Endothelial cell of umbilical vein (primary cell): ENCODE measurements at regions not wholly inside any gene's neighbourhood (a gene's known extent, or its start where the extent isn't known, plus 50 kb on each side); places are given as distances from the start of the nearest gene placed in this dataset.
"Not testable (repeated sequence)": the region's sequence is repeated elsewhere in the genome, so short reads cannot be mapped to it uniquely, and the experiment has no call there.

Source experiments
- BruUV-seq: library from RNA; stranded (reverse); fragments of 400-500 nt; replicated peaks from 2 replicates; lab custom pipeline; 2021; lab: Mats Ljungman, UMichigan
- CTCF ChIA-PET: fragments of 300-600, 350-600 bp; sonication (Branson Sonifier 250); formaldehyde crosslinking; loops from one replicate; lab custom pipeline; 2021; ENCODE audit warnings: antibody characterized with exemption, inconsistent platforms; lab: Charles Lee
- POLR2A ChIA-PET: fragments of 300-600, 350-600 bp; sonication (Branson Sonifier 250); formaldehyde crosslinking; loops from one replicate; lab custom pipeline; 2021; ENCODE audit warnings: antibody characterized with exemption, inconsistent platforms; lab: Charles Lee
- DNase-seq: peaks from one replicate; pipeline ENCODE4 v3.0.0-alpha.2; 2011; ENCODE audit warnings: low read depth, low spot score
- FAIRE-seq: peaks from 2 replicates; lab custom pipeline; 2011; peaks lifted over from hg19 to GRCh38; lab: Jason Lieb, UNC
- H2AFZ ChIP-seq: 2 replicates; pipeline ENCODE4 v1.6.0; 2012; ENCODE audit warnings: low read depth, low read length, control low read depth, inconsistent platforms
- H3K27ac ChIP-seq: 2 replicates; pipeline ENCODE4 v1.5.1; 2011; ENCODE audit warnings: low read depth, mild to moderate bottlenecking, control low read depth, low read length, moderate library complexity; ENCODE audit not compliant: insufficient read depth
- H3K27me3 ChIP-seq, 2 experiments: 2 replicates each; pipeline versions ENCODE4 v1.6.0 to v1.6.1; 2011; ENCODE audit warnings: low read length in 2 of 2, mixed read lengths in 1 of 2; ENCODE audit not compliant: control insufficient read depth in 2 of 2, insufficient read depth in 2 of 2
- H3K36me3 ChIP-seq, 2 experiments: 2 replicates in 1 of 2; 3 replicates in 1 of 2; pipeline ENCODE4 v1.5.1; 2011; ENCODE audit warnings: low read length in 2 of 2, mild to moderate bottlenecking in 1 of 2, moderate library complexity in 1 of 2; ENCODE audit not compliant: control insufficient read depth in 2 of 2, insufficient read depth in 2 of 2; ENCODE audit errors: extremely low read depth in 1 of 2
- H3K4me1 ChIP-seq: 3 replicates; pipeline ENCODE4 v1.5.1; 2011; ENCODE audit warnings: mild to moderate bottlenecking, low read length; ENCODE audit not compliant: control insufficient read depth, insufficient read depth; ENCODE audit errors: extremely low read depth
- H3K4me2 ChIP-seq: 2 replicates; pipeline ENCODE4 v1.6.1; 2011; ENCODE audit warnings: low read length, control low read depth, mixed read lengths; ENCODE audit not compliant: insufficient read depth
- H3K4me3 ChIP-seq, 3 experiments: fragments of 200-600 bp in 1 of 3; sonication (generic), shearing (Covaris generic) in 1 of 3; replicated peaks in 1 of 3; 2 replicates each; pipeline ENCODE4 v1.5.1; 2011 to 2016; ENCODE audit warnings: control low read depth in 3 of 3, low read length in 3 of 3, mild to moderate bottlenecking in 2 of 3, inconsistent platforms in 1 of 3, low read depth in 1 of 3, moderate library complexity in 1 of 3; ENCODE audit not compliant: insufficient read depth in 1 of 3
- H3K79me2 ChIP-seq: 2 replicates; pipeline ENCODE4 v1.6.0; 2012; ENCODE audit warnings: low read length, inconsistent platforms; ENCODE audit not compliant: control insufficient read depth, insufficient read depth
- H3K9ac ChIP-seq: replicated peaks from 2 replicates; pipeline ENCODE3; 2011; ENCODE audit warnings: low read length, control low read depth; ENCODE audit not compliant: insufficient read depth; ENCODE audit errors: extremely low read depth
- H3K9me1 ChIP-seq: replicated peaks from 3 replicates; pipeline ENCODE4 v1.6.0; 2011; ENCODE audit warnings: mild to moderate bottlenecking, low read length; ENCODE audit not compliant: control insufficient read depth, insufficient read depth; ENCODE audit errors: extremely low read depth
- H3K9me3 ChIP-seq: replicated peaks from 2 replicates; pipeline ENCODE4 v1.5.1; 2012; ENCODE audit warnings: low read length, inconsistent platforms; ENCODE audit not compliant: control insufficient read depth, insufficient read depth
- H4K20me1 ChIP-seq: replicated peaks from 2 replicates; pipeline ENCODE3; 2011; ENCODE audit warnings: mild to moderate bottlenecking, low read length; ENCODE audit not compliant: control insufficient read depth, insufficient read depth; ENCODE audit errors: extremely low read depth
- EZH2 ChIP-seq: IDR thresholded peaks from 2 replicates; pipeline ENCODE4 v1.6.1; 2012; ENCODE audit warnings: borderline replicate concordance, low read depth, mild to moderate bottlenecking, moderate library complexity, low read length, inconsistent platforms; ENCODE audit not compliant: severe bottlenecking
- FOS ChIP-seq: IDR thresholded peaks from 2 replicates; pipeline ENCODE4 v1.6.1; 2011; ENCODE audit warnings: mild to moderate bottlenecking, low read length, moderate library complexity, borderline replicate concordance; ENCODE audit not compliant: insufficient read depth
- MAX ChIP-seq: IDR thresholded peaks from 2 replicates; pipeline ENCODE4 v1.6.1; 2011; ENCODE audit not compliant: insufficient read depth, insufficient read length
- MYC ChIP-seq: IDR thresholded peaks from one replicate; pipeline ENCODE4 v1.6.1; 2011; ENCODE audit warnings: mild to moderate bottlenecking, low read depth, low read length
- POLR2A ChIP-seq: IDR thresholded peaks from 2 replicates; pipeline ENCODE4 v1.6.1; 2012; ENCODE audit warnings: low read depth, mild to moderate bottlenecking, control low read depth, low read length
- POLR2AphosphoS5 ChIP-seq: IDR thresholded peaks from 2 replicates; pipeline ENCODE4 v1.6.1; 2012; ENCODE audit warnings: low read depth, mild to moderate bottlenecking, control low read depth, low read length, moderate library complexity; ENCODE audit not compliant: insufficient read depth
- dilution Hi-C: fragments of 300-500 bp; cut with MboI; formaldehyde crosslinking; loops from one replicate; pipeline ENCODE4 v1.15.0; 2019; ENCODE audit warnings: low sequenced_read_pairs; ENCODE audit not compliant: extremely low pct_ligation_motif_present
- intact Hi-C: fragments of 100-400 bp; cut with micrococcal nuclease; formaldehyde crosslinking; loops from one replicate; pipeline ENCODE4 v1.10.0; 2022
- TF ChIP-seq, protein P1 (sequence below), 2 donors: IDR thresholded peaks; 1 replicate in 1 of 2; 2 replicates in 1 of 2; pipeline ENCODE4 v1.5.1; 2011; ENCODE audit warnings: low read length in 2 of 2, mild to moderate bottlenecking in 2 of 2, moderate library complexity in 2 of 2, control low read depth in 1 of 2, inconsistent platforms in 1 of 2, low read depth in 1 of 2; ENCODE audit not compliant: insufficient read depth in 1 of 2; ENCODE audit errors: extremely low read depth in 1 of 2

DNA sequence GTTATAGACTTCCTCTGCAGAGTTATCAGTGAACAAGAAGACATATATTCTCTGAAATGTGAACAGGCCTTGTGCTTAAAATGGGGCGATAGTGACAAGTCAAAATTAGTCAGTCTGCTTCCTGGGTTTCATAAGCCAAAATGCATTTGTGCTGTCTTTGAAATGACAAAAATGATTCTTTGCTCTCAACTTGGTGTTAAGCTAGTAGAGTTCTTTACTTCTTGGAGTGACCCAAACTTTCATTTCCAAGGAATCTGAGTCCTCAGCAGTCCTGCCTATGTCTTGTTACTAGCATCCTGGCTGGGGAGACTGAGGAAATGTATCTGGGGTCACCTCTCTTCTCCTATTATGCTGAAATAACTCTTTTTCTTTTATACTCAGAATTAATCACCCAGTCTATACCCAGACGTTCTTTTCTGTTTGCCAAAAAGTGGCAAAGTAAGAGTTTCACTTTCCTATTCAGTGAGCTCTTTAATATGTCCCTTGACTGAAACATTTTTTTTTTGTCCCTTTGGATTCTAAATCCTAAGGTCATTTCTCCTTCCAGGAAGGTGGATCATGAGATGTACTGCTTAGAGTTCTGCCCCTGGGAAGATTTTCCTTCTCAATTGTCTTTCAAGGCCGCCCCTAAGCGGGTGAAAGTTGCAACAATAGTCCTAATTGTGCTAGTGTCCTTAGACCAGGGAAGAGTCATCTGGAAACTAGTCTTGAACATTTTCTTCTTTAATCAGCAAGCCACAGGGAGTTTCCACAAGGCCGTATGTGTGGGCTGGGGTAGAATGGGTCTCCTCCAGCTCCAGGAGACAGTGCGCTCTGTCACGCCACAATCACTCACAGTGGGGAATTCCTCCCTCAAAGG is 53.0 kb upstream of the RDX start:
- Histone ChIP-seq H3K4me3 (no peak overlapping the region), H3K27ac (no peak overlapping the region), H3K9me1 (no peaks in the 10 kb centered on the region), H3K9ac (no peak overlapping the region), H2AFZ (no peak overlapping the region), H4K20me1 (no peaks in the 10 kb centered on the region), H3K4me2 (no peak overlapping the region), H3K79me2 (no peaks in the 10 kb centered on the region), H3K4me1 (peaks cover 6% of the 10 kb centered on the region), H3K27me3 (no peaks in the 10 kb centered on the region), H3K9me3 (no peaks in the 10 kb centered on the region), H3K36me3 (no peaks in the 10 kb centered on the region)
- BruUV-seq, result no TSS peak
- dilution Hi-C loops, result no loop called here
- DNase-seq, result no peak
- CTCF ChIA-PET, result interaction anchor here (1.3 to 1.4 kb wide), 2 partner anchors 13 to 32 kb away, joined by 3 to 4 read pairs; no protein-coding TSS in a partner anchor
- TF ChIP-seq POLR2AphosphoS5, result no peak
- TF ChIP-seq, protein P1, sequence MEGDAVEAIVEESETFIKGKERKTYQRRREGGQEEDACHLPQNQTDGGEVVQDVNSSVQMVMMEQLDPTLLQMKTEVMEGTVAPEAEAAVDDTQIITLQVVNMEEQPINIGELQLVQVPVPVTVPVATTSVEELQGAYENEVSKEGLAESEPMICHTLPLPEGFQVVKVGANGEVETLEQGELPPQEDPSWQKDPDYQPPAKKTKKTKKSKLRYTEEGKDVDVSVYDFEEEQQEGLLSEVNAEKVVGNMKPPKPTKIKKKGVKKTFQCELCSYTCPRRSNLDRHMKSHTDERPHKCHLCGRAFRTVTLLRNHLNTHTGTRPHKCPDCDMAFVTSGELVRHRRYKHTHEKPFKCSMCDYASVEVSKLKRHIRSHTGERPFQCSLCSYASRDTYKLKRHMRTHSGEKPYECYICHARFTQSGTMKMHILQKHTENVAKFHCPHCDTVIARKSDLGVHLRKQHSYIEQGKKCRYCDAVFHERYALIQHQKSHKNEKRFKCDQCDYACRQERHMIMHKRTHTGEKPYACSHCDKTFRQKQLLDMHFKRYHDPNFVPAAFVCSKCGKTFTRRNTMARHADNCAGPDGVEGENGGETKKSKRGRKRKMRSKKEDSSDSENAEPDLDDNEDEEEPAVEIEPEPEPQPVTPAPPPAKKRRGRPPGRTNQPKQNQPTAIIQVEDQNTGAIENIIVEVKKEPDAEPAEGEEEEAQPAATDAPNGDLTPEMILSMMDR (IDR thresholded peaks at IDR 0.05; ENCODE audit: extremely low read depth in 1 of 2, insufficient read depth in 1 of 2, low read depth in 1 of 2, low read length in 2 of 2), result no peak
- no peak for TF ChIP-seq MYC
- no peak for TF ChIP-seq POLR2A
- TF ChIP-seq MAX, result no peak
- TF ChIP-seq FOS, result no peak
- no peak for TF ChIP-seq EZH2
- FAIRE-seq, result no peak
- intact Hi-C loops, result loop anchor here (2.0 kb wide), 1 partner anchor 15 kb away; no protein-coding TSS in a partner anchor
- POLR2A ChIA-PET, result no interaction called here

GRCh38 chr11:110349997-110350383 is 53.6 kb upstream of the RDX start:
- H3K27me3 ChIP-seq, BruUV-seq, FAIRE-seq, POLR2A ChIA-PET, H3K9me1 ChIP-seq, H3K9me3 ChIP-seq, dilution Hi-C loops, H3K9ac ChIP-seq, DNase-seq, H4K20me1 ChIP-seq, H3K79me2 ChIP-seq, H3K4me1 ChIP-seq, H3K4me3 ChIP-seq, H3K36me3 ChIP-seq, H2AFZ ChIP-seq, H3K27ac ChIP-seq, H3K4me2 ChIP-seq: not testable (repeated sequence)
- CTCF ChIA-PET, result interaction anchor here (1.3 to 1.4 kb wide), 2 partner anchors 13 to 32 kb away, joined by 3 to 4 read pairs; no protein-coding TSS in a partner anchor
- intact Hi-C loops, result loop anchor here (2.0 kb wide), 1 partner anchor 15 kb away; no protein-coding TSS in a partner anchor
